ENCODE measurements at regions not wholly inside any gene's neighbourhood (a gene's known extent, or its start where the extent isn't known, plus 50 kb on each side); places are given as distances from the start of the nearest gene placed in this dataset.

DNA sequence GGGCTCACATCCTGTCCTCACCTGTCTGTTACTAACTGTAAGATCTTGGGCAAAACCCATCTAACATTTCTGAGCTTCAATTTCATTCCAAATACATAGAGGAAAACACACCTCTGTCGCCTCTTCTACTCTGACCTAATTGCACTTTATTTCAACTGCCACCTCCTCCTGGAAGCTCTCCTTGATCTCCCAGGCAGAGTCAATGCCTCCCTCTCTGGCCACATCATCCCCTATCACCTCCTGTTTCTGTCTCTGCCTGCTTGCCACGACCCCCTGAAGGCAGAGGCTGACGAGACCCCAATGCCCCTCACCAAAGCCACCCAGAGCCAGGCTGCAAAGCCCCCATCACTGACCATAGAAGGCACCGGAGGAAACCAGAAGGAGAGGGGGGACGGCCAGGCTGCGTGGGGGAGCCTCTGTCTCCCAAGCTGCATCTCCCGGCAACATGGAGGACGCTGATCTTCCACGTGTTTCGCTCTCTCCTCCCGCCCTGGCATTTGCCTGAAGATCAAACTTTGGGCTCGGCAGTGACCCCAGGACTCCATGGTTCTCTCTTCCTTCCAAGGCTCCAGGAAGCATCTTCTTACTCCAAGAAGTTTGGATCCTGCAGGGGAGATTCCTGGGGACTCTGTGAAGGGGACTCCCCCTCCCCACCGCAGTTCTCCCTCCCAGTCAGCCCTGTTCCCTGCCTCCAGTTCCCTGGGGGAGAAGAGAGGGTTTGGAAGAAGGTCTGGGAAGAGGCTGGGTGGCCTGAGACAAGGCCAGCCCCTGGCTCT lies 50.1 kb upstream of the BCL11B start (continued):
- no peak for TF ChIP-seq ZFAT (CRISPR knock-in tag; conservative IDR thresholded peaks at IDR 0.05)
- TF ChIP-seq ZMYM3 (CRISPR knock-in tag; IDR thresholded peaks at IDR 0.05): peak; percentile 49; the same call in 1 of the 2 replicates
- TF ChIP-seq, protein P1, sequence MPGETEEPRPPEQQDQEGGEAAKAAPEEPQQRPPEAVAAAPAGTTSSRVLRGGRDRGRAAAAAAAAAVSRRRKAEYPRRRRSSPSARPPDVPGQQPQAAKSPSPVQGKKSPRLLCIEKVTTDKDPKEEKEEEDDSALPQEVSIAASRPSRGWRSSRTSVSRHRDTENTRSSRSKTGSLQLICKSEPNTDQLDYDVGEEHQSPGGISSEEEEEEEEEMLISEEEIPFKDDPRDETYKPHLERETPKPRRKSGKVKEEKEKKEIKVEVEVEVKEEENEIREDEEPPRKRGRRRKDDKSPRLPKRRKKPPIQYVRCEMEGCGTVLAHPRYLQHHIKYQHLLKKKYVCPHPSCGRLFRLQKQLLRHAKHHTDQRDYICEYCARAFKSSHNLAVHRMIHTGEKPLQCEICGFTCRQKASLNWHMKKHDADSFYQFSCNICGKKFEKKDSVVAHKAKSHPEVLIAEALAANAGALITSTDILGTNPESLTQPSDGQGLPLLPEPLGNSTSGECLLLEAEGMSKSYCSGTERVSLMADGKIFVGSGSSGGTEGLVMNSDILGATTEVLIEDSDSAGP (CRISPR knock-in tag; IDR thresholded peaks at IDR 0.05; ENCODE audit: borderline replicate concordance): 0 out of 2 replicates have a peak, but pooled peaks have one; percentile 35
- TF ChIP-seq ZFP36 (IDR thresholded peaks at IDR 0.05; ENCODE audit: borderline replicate concordance, low read depth, low read length, partially characterized antibody): peak; percentile 83
- TF ChIP-seq ZFYVE20 (CRISPR knock-in tag; IDR thresholded peaks at IDR 0.05; ENCODE audit: borderline replicate concordance, low read depth): no peak
- no peak for TF ChIP-seq XRCC5 (optimal IDR thresholded peaks at IDR 0.05; ENCODE audit: low read length)
- TF ChIP-seq MBNL3 (CRISPR knock-in tag; conservative IDR thresholded peaks at IDR 0.05): no peak
- TF ChIP-seq, protein P2, sequence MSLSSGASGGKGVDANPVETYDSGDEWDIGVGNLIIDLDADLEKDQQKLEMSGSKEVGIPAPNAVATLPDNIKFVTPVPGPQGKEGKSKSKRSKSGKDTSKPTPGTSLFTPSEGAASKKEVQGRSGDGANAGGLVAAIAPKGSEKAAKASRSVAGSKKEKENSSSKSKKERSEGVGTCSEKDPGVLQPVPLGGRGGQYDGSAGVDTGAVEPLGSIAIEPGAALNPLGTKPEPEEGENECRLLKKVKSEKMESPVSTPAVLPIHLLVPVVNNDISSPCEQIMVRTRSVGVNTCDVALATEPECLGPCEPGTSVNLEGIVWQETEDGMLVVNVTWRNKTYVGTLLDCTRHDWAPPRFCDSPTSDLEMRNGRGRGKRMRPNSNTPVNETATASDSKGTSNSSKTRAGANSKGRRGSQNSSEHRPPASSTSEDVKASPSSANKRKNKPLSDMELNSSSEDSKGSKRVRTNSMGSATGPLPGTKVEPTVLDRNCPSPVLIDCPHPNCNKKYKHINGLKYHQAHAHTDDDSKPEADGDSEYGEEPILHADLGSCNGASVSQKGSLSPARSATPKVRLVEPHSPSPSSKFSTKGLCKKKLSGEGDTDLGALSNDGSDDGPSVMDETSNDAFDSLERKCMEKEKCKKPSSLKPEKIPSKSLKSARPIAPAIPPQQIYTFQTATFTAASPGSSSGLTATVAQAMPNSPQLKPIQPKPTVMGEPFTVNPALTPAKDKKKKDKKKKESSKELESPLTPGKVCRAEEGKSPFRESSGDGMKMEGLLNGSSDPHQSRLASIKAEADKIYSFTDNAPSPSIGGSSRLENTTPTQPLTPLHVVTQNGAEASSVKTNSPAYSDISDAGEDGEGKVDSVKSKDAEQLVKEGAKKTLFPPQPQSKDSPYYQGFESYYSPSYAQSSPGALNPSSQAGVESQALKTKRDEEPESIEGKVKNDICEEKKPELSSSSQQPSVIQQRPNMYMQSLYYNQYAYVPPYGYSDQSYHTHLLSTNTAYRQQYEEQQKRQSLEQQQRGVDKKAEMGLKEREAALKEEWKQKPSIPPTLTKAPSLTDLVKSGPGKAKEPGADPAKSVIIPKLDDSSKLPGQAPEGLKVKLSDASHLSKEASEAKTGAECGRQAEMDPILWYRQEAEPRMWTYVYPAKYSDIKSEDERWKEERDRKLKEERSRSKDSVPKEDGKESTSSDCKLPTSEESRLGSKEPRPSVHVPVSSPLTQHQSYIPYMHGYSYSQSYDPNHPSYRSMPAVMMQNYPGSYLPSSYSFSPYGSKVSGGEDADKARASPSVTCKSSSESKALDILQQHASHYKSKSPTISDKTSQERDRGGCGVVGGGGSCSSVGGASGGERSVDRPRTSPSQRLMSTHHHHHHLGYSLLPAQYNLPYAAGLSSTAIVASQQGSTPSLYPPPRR (CRISPR knock-in tag; IDR thresholded peaks at IDR 0.05; ENCODE audit: borderline replicate concordance): no peak

Data from HepG2 (cell line).